Esophagus squamous epithelium (tissue), 5 donors: ENCODE measurements at regions not wholly inside any gene's neighbourhood (a gene's known extent, or its start where the extent isn't known, plus 50 kb on each side); places are given as distances from the start of the nearest gene placed in this dataset.

Source experiments
- DNase-seq: peaks from one replicate; lab custom pipeline; 2025; lab: John Stamatoyannopoulos, UW
- H3K27ac ChIP-seq, 4 donors: fragments of 200-600 bp; sonication (generic); one replicate each; pipeline ENCODE4 v1.5.1; 2016 to 2019; ENCODE audit warnings: mild to moderate bottlenecking in 1 of 4
- H3K27me3 ChIP-seq, 4 donors: fragments of 200-600 bp; sonication (generic); 1 replicate in 3 of 4; 2 replicates in 1 of 4; pipeline versions ENCODE4 v1.5.1 to v1.6.0; 2017 to 2021; ENCODE audit warnings: antibody characterized with exemption in 1 of 4
- H3K36me3 ChIP-seq, 3 donors: fragments of 200-600 bp; sonication (generic); one replicate each; pipeline ENCODE4 v1.5.1; 2016 to 2019
- H3K4me1 ChIP-seq, 3 donors: fragments of 200-600 bp; sonication (generic); one replicate each; pipeline ENCODE4 v1.5.1; 2017 to 2019
- H3K4me3 ChIP-seq, 4 donors: fragments of 200-600 bp; sonication (generic); 1 replicate in 3 of 4; 2 replicates in 1 of 4; pipeline ENCODE4 v1.5.1; 2016 to 2019; ENCODE audit warnings: mild to moderate bottlenecking in 2 of 4, moderate library complexity in 1 of 4
- H3K9me3 ChIP-seq, 3 donors: fragments of 200-600 bp; sonication (generic); one replicate each; pipeline ENCODE4 v1.5.1; 2016 to 2019
- POLR2A ChIP-seq, 4 donors: fragments of 450-650 bp; IDR thresholded peaks; one replicate each; pipeline ENCODE4 v1.6.1; 2017; ENCODE audit warnings: antibody characterized with exemption in 4 of 4, mild to moderate bottlenecking in 4 of 4, moderate library complexity in 3 of 4
- WGBS, 2 donors: methylation state at CpG; one replicate each; pipeline ENCODE4 v1.1.5; 2018; 5-methylcytosine and 5-hydroxymethylcytosine counted together
- intact Hi-C: fragments of 100-400 bp; cut with DNase I; formaldehyde crosslinking; loops from one replicate; pipeline ENCODE4 v1.15.0; 2022
- TF ChIP-seq, protein P1 (sequence below), 6 experiments: fragments of 450-650 bp in 4 of 6; fragments of 200-600 bp in 2 of 6; sonication (generic) in 2 of 6; IDR thresholded peaks; one replicate each; pipeline ENCODE4 v1.5.1; 2016 to 2019; ENCODE audit warnings: antibody characterized with exemption in 6 of 6, mild to moderate bottlenecking in 4 of 6, moderate library complexity in 4 of 6
- donor health status: DM: yes; HTN: yes; CAD: no.

- no peaks in the 10 kb centered on the region for H3K27me3 ChIP-seq
Measured at GRCh38 chr4:30924495-30924894, 204.3 kb downstream of the PCDH7 start.

DNA sequence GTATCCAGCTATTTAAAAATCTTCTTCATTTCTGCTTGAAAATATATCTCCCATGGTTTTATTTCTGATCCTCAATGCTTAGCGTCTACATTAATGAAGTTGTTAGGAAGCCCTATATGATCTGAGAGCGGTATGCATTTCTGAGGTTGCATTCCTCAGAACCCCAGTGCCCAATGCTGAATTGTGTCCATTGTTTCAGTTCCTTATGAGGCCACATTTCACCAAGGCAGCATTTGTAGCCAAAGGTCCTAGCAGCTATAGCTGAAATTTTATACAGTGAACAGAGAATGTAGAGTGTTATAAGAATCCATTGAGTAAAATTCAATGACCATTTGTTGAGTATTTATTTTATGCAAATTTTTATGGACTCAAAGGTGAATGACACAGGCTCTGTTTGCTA lies 209.5 kb downstream of the PCDH7 start:
- Histone ChIP-seq H3K9me3 (no peaks in the 10 kb centered on the region), H3K36me3 (no peaks in the 10 kb centered on the region), H3K27me3 (no peaks in the 10 kb centered on the region), H3K4me1 (no peaks in the 10 kb centered on the region), H3K4me3 (no peak overlapping the region), H3K27ac (no peak overlapping the region)
- 90 to 93% methylated on average over 2 of the region's 2 CpGs for WGBS, 2 donors
- no peak for DNase-seq
- TF ChIP-seq, protein P1, sequence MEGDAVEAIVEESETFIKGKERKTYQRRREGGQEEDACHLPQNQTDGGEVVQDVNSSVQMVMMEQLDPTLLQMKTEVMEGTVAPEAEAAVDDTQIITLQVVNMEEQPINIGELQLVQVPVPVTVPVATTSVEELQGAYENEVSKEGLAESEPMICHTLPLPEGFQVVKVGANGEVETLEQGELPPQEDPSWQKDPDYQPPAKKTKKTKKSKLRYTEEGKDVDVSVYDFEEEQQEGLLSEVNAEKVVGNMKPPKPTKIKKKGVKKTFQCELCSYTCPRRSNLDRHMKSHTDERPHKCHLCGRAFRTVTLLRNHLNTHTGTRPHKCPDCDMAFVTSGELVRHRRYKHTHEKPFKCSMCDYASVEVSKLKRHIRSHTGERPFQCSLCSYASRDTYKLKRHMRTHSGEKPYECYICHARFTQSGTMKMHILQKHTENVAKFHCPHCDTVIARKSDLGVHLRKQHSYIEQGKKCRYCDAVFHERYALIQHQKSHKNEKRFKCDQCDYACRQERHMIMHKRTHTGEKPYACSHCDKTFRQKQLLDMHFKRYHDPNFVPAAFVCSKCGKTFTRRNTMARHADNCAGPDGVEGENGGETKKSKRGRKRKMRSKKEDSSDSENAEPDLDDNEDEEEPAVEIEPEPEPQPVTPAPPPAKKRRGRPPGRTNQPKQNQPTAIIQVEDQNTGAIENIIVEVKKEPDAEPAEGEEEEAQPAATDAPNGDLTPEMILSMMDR (IDR thresholded peaks at IDR 0.05): no peak
- no peak for TF ChIP-seq POLR2A (IDR thresholded peaks at IDR 0.05)
- intact Hi-C loops: no loop called here

More at GRCh38 chr4:30924495-30924894, 204.3 kb downstream of the PCDH7 start:
- H3K4me1 ChIP-seq: no peaks in the 10 kb centered on the region
- H3K36me3 ChIP-seq: no peaks in the 10 kb centered on the region
- no peak overlapping the region for H3K27ac ChIP-seq
- no peak for DNase-seq
- TF ChIP-seq, protein P1 (IDR thresholded peaks at IDR 0.05): no peak
- TF ChIP-seq POLR2A (IDR thresholded peaks at IDR 0.05): no peak
- H3K9me3 ChIP-seq: no peaks in the 10 kb centered on the region
- intact Hi-C loops: no loop called here
- H3K4me3 ChIP-seq: no peak overlapping the region

DNA sequence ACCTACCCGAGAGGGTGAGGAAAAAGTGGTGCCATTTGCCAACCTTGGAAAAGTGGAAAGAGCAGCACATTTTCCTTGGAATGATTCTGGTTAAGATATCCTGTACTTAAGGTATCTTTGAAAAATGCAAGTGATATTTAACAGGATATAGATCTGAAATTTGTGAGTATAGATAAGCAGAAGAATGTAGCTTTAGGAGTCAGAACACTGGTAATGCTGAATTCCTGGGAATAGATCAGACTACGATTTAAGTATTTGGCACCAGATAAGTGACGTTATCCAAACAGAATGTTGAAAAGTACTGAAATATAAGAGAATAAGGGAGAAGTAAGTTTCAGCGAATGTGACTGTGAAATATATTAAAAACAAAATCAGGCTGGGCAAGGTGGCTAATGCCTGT lies 210.1 kb downstream of the PCDH7 start:
- intact Hi-C loops: no loop called here
- H3K4me3 ChIP-seq: no peak overlapping the region
- WGBS, 2 donors: 84 to 90% methylated on average over 4 of the region's 4 CpGs
- no peaks in the 10 kb centered on the region for H3K36me3 ChIP-seq
- H3K27me3 ChIP-seq: no peaks in the 10 kb centered on the region
- TF ChIP-seq POLR2A (IDR thresholded peaks at IDR 0.05): no peak
- TF ChIP-seq, protein P1 (IDR thresholded peaks at IDR 0.05): no peak
- DNase-seq: no peak
- H3K4me1 ChIP-seq: no peaks in the 10 kb centered on the region
- H3K9me3 ChIP-seq: no peaks in the 10 kb centered on the region
- H3K27ac ChIP-seq: no peak overlapping the region

DNA sequence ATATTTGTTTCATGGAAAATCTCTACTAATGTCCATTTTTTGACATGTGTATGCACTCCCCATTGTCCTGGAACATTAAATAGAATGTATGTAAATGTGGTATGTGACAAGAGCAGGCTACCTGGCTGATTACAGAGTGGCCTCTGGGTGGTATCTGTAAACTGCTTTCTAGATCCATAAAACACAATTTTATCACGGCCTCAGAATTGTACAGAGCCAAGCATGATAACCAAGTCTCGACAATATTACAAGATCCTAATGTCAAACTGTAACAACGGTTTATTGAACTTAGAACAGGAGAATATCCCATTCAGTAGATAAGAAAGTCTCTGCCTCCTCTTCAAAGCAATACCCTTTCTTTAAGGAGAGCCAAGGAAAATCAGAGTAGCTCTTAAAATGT lies 212.4 kb downstream of the PCDH7 start:
- 77 to 83% methylated on average over 3 of the region's 3 CpGs for WGBS, 2 donors
- no peak overlapping the region for H3K27ac ChIP-seq
- no peak overlapping the region for H3K4me3 ChIP-seq
- no peak for DNase-seq
- TF ChIP-seq, protein P1 (IDR thresholded peaks at IDR 0.05): no peak
- TF ChIP-seq POLR2A (IDR thresholded peaks at IDR 0.05): no peak
- H3K4me1 ChIP-seq: peaks cover 0 to 1% (median 0%) of the 10 kb centered on the region in 3 donors
- no peaks in the 10 kb centered on the region for H3K36me3 ChIP-seq
- no peaks in the 10 kb centered on the region for H3K27me3 ChIP-seq
- H3K9me3 ChIP-seq: no peaks in the 10 kb centered on the region
- intact Hi-C loops: no loop called here

GRCh38 chr4:30939069-30939468 lies 218.9 kb downstream of the PCDH7 start:
- Histone ChIP-seq H3K27me3 (no peaks in the 10 kb centered on the region), H3K4me1 (peaks cover 0 to 24% (median 3%) of the 10 kb centered on the region in 3 donors), H3K27ac (peak overlapping the region in 1 of 4 donors; percentile 58), H3K4me3 (no peak overlapping the region), H3K9me3 (no peaks in the 10 kb centered on the region), H3K36me3 (no peaks in the 10 kb centered on the region)
- intact Hi-C loops: no loop called here
- DNase-seq: no peak
- no peak for TF ChIP-seq POLR2A (IDR thresholded peaks at IDR 0.05)
- TF ChIP-seq, protein P1 (IDR thresholded peaks at IDR 0.05): no peak
